ENCODE measurements at regions not wholly inside any gene's neighbourhood (a gene's known extent, or its start where the extent isn't known, plus 50 kb on each side); places are given as distances from the start of the nearest gene placed in this dataset.
"Not testable (repeated sequence)": the region's sequence is repeated elsewhere in the genome, so short reads cannot be mapped to it uniquely, and the experiment has no call there.

GRCh38 chrX:123086768-123087167, 97.3 kb upstream of the GRIA3 start:
- no peak for DNase-seq (ENCODE audit: low spot score)

DNA sequence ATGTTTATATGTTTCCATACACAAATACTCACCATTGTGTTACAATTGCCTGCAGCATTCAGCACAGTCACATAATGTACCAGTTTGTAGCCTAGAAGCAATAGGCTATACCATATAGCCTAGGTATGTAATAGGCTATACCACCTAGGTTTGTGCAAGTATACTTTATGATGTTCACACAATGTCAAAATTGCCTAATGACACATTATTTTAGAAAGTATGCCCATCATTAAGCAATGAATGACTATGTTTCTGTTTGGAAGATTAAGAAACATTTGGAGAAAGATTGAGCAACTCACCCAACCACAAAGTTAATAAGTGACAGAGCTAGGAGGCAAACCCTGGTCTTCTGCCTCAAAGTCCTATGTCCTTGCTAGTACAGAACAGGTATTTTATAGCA, 96.8 kb upstream of the GRIA3 start:
- no peak for DNase-seq (ENCODE audit: low spot score)

DNA sequence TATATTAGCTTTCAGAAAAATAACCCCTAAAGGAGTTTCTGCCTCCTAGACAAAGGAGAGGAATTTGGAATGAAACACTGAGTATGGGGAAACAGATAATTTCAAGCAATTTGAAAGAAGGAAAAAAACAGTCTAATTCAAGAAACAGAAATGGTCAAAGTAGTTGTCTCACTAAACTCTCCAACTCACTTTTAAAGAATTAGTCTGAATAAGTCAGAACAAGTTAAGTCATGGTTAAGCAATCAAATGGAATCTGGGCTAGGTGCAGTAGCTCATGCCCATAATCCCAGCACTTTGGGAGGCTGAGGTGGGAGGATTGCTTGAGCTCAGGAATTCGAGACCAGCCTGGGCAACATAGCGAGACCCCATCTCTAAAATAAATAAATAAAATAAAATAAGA, 95.7 kb upstream of the GRIA3 start:
- no peak for DNase-seq (ENCODE audit: low spot score)

GRCh38 chrX:123088930-123089329, 95.1 kb upstream of the GRIA3 start:
- no peak for DNase-seq (ENCODE audit: low spot score)

DNA sequence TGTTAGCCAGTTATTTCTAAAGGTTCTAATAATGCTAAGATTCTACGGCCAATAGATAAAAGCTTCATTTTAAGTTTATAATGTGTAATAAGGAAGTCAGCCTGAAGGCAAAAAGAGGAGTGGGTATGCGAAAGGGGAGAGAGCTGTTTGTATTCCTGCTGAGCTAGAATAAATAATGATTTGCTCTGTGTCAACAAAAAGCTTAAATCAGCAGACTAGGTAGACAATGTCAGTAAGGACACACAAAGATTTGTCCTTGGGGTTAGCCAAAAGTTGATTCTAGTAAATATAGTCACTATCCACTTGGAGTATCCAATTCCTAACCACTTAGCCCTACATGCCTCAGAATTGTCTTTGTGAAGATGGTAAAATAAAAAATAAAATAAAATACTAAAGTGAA, 90.3 kb upstream of the GRIA3 start:
- DNase-seq (ENCODE audit: low spot score), result no peak

- DNase-seq (ENCODE audit: low spot score), result no peak
Measured at GRCh38 chrX:123108513-123109427, 75.3 kb upstream of the GRIA3 start.

- no peak for DNase-seq (ENCODE audit: low spot score)
Measured at GRCh38 chrX:123121241-123121640, 62.8 kb upstream of the GRIA3 start.

GRCh38 chrX:123129805-123130204, 54.3 kb upstream of the GRIA3 start:
- DNase-seq (ENCODE audit: low spot score), result not testable (repeated sequence)
